Adipose tissue (tissue), 3 donors: ENCODE measurements at regions not wholly inside any gene's neighbourhood (a gene's known extent, or its start where the extent isn't known, plus 50 kb on each side); places are given as distances from the start of the nearest gene placed in this dataset.
"Not testable (repeated sequence)": the region's sequence is repeated elsewhere in the genome, so short reads cannot be mapped to it uniquely, and the experiment has no call there.

Experiments
- H3K27ac ChIP-seq: one replicate; pipeline ENCODE4 v1.5.1; 2013; ENCODE audit warnings: low read depth, low read length
- WGBS, 3 donors: extraction: QIAGEN DNeasy Blood & Tissue Kit; methylation state at CpG; one replicate each; pipeline ENCODE4 v1.1.7; 2013; 5-methylcytosine and 5-hydroxymethylcytosine counted together
- donor health status: healthy with polysubstance abuse.
- donor health status: Bipolar disorder and iron deficiency.
- donor health status: healthy.

DNA sequence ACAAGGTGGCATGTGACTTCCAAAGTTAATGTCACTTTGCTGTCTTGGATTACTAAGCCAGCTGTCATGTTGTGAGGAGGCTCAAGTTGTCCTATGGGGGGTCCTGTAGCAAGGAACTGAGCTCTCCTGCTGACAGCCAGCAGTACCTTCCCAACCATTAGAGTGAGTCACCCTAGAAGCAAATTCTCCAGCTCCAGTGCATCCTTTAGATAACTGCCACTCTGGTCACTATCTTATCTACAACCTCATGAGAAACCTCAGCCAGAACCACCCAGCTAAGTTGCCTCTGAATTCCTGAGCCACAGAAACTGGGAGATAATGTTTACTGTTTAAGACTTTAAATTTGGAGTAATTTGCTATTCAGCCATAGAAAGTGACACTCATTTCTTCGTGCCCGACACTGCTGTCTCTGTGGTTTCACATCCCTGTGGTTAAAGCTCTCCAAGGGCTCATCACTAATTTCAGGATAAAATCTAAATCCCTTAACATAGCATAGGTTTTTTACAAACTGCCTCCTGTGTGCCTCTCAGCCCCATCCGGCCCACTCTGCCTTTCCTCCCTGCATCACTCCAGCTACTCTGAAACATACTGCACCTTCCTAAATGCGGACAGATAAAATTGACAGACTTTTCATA, 83.5 kb downstream of the PRR15 start:
- no peak overlapping the region for H3K27ac ChIP-seq
- 74 to 85% (median 82%) methylated on average over 4 of the region's 4 CpGs for whole genome bisulfite sequencing, 3 donors

DNA sequence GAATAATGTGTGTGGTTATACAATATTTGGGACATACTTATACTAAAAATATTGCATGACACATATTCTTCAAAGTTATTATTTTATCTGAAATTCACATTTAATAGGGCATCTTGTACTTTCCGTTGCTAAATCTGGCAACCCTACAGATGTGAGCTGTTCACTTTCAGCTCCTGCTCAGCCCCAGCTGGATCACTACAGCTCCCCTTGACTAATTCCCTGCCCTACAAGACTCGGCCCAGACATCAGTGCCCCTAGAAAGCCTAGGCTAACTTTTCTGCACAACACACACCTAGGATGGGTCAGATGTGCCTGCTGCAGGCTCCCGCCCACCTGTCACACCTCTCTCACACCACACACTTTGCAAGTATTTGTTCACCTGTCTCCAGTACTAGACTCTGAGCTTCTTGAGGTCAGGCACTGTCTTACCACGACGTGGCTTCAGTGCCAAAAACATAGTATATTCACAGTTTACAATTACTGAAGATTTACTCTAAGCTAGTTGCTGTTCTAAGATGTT, 84.1 kb downstream of the PRR15 start:
- WGBS, 3 donors, result 84 to 87% (median 87%) methylated on average over 5 of the region's 5 CpGs
- not testable (repeated sequence) for H3K27ac ChIP-seq

DNA sequence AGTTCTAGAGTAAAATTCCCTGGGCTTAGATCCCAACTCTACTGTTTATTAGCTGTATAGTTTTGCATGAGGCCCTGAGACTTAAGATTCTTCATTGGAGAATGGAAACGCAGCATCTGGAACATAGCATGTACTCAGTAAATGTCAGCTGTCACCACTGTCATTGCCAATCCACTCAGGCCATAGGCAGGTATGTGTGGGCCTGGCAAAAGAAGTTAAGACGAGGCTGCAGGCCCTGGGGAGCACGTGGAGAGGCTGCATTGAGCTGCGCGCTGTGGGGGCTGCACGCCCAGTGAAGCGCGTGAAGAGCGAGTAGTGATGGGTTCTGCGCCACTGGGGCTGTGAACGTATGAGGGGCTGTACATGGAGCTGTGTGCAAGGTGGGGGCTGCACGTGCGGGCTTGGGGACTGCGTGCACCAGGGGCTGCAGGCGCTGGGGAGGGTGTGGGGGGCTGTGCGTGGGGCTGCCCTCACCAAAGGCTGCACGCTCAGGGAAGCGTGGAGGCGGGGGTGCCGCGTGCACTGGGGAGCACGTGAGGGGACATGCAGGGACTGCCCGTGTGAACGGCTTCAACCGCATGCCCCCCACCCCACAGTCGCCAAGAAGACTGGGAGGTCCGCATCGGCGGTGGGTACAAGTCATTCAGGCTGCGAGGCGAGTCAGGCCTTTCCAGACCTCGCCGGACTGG, 85.5 kb downstream of the PRR15 start:
- no peak overlapping the region for H3K27ac ChIP-seq
- 97 to 98% (median 97%) methylated on average over 31 to 33 of the region's 33 CpGs for WGBS, 3 donors

DNA sequence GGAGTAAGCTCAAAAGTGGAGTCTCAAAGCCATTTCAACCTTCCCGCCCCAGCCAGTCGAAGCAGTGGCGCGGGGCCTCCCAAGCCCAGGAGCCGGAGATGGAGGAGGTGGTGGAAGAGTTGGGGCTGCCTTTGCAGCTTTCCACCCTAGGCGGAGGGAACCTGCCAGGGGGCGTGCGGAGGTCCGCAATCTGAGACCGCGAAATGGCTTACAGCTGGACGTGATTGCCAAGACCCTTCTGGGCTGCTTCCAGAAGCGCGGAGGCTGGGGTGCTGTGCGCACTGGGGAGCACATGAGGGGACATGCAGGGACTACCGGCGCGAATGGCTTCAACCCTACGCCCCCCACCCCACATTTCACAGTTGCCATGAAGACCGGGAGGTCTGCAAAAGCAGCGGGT, 86.2 kb downstream of the PRR15 start:
- no peak overlapping the region for H3K27ac ChIP-seq
- 97 to 98% (median 97%) methylated on average over 21 of the region's 21 CpGs for WGBS, 3 donors

DNA sequence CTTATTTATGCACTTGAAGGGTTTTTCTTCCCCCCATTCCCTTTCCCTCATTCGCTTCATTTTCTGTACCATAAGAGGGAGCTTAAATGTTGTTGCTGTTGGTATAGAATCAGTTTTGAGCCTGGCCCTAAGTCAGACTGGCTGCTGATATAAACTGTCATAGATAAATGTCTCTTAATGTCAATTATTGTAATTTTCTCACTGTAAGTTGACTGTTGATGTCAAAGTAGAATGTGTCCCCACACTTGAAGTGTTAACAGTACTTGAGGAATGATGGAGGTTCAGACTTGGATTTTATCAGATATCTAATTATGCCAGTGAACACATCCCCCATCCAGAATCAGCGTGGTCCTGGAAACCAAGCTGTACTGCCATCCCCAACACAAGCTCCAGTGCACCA, 87.8 kb downstream of the PRR15 start:
- 92 to 100% (median 97%) methylated on average over 2 of the region's 2 CpGs for WGBS, 3 donors
- H3K27ac ChIP-seq, result no peak overlapping the region

DNA sequence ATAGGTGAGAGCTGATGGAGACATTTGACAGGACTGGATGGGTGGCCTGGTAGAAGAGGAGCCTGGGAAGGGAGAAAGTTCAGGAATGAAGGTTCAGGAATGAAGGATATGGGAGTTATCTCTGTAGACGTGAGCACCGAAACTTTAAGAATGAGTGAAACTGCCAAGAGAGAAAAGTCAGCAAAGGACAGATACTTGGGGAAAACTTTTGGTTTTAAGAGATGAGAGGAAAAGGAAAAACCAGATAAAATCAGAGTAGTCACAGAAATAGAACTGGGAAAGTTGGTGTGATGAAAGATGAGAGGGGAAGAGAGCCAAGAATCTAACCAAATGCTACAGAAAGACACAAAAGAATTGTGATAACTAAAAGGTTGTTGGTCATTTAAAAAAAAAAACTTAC, 88.9 kb downstream of the PRR15 start:
- WGBS, 3 donors, result 62 to 80% (median 72%) methylated on average over 2 of the region's 2 CpGs
- no peak overlapping the region for H3K27ac ChIP-seq

DNA sequence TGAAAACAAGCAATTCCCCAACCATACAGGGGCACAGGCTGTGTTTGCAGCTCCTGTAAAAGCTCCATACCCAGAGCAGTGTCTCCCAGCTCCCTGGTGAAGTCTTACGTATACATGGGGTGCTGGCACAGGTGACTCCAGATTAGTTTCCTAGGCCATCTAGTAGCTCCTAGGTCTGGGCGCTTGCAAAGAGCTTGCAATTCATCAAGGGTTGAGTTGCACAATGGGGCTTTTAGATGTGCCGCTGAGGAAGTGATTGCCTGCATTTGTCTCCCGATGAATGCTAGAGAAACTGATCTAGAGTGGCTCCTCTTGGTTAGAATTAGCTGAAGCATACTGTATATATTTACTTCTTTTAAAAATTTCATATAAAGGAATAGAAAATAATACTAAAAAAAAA, 90.7 kb downstream of the PRR15 start:
- H3K27ac ChIP-seq, result not testable (repeated sequence)
- 66 to 78% (median 74%) methylated on average over 4 of the region's 4 CpGs for WGBS, 3 donors

DNA sequence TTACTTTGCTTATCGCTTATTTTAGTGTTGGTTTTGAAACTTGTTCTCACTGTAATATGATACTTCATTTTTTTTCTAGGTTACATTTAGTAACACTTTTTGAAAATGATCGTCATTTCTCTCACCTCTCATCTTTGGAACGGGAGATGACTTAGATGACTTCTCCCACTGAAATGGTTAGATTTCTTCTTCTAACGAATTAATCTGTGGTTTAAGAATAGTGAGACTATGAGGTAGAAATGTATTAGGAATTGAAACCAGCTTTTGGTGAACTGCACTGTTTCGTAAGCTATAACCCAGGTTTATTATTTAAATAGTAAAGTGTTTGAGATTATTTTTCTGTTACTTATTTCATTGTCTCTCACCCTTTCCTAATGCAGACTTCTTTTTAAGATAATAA, 93.7 kb downstream of the PRR15 start:
- no peak overlapping the region for H3K27ac ChIP-seq
- 79 to 88% (median 85%) methylated on average over 5 of the region's 5 CpGs for WGBS, 3 donors

DNA sequence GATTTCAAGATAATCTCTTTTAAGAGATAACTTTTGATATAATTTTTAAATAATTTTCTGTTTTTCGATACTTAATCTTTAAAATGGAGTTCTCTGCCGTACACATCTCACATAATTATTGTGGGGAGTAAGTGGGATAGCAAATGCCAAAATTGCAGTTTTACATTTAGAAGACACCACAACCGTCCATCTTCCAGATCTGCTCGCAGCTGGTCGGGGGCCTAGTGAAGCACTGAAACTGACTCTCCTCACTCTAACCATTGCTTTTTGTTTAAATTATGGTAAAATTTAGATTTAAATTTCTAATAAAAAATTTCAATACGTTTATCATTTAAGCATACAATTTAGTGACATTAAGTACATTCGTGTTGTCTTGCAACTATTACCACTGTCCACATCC, 94.2 kb downstream of the PRR15 start:
- 85 to 91% (median 89%) methylated on average over 7 of the region's 7 CpGs for WGBS, 3 donors
- no peak overlapping the region for H3K27ac ChIP-seq

DNA sequence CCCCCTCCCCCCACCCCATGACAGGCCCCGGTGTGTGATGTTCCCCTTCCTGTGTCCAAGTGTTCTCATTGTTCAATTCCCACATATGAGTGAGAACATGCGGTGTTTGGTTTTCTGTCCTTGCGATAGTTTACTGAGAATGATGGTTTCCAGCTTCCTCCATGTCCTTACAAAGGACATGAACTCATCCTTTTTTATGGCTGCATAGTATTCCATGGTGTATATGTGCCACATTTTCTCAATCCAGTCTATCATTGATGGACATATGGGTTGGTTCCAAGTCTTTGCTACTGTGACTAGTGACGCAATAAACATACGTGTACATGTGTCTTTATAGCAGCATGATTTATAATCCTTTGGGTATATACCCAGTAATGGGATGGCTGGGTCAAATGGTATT, 95.6 kb downstream of the PRR15 start:
- 93 to 97% (median 95%) methylated on average over 4 to 5 of the region's 5 CpGs for WGBS, 3 donors
- H3K27ac ChIP-seq, result not testable (repeated sequence)

DNA sequence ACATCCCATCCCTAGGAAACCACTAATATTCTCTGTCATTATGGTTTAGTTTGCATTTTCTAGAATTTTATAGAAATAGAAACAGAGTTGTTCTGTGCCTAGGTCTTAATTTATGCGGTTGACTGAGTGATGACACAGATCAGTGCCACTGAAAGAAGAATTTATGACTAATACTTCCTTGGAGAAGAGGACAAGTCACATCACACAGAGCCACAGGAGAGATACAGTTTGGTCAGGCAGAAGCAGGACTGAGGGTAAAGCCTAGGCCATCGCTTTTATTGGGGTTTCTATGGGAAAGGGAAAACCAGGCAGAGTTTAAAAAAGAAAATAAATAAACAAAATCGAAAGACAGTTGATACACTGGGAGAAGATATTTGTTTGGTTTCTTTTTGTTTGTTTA, 99.3 kb downstream of the PRR15 start:
- not testable (repeated sequence) for H3K27ac ChIP-seq
- 87 to 95% (median 90%) methylated on average over 3 of the region's 3 CpGs for WGBS, 3 donors

DNA sequence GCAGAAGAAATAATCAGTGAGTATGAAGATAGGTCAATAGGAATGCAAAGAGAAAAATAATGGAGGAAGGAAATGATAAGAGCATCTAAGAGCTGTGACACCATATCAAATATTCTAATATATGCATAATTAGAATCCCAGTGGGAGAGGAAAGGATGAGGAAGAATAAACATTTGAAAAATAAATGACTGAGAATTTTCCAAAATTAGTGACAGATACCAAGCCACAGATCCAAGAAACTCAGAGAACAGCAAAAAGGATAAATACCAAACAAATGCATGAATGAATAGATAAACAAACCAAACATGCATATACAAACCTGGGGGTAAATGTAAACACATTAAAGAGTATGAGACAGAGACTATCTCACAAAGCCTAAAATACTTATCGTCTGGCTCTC, 101.4 kb downstream of the PRR15 start:
- not testable (repeated sequence) for H3K27ac ChIP-seq
- WGBS, 3 donors, result 87 to 96% (median 93%) methylated on average over 1 of the region's 1 CpG

DNA sequence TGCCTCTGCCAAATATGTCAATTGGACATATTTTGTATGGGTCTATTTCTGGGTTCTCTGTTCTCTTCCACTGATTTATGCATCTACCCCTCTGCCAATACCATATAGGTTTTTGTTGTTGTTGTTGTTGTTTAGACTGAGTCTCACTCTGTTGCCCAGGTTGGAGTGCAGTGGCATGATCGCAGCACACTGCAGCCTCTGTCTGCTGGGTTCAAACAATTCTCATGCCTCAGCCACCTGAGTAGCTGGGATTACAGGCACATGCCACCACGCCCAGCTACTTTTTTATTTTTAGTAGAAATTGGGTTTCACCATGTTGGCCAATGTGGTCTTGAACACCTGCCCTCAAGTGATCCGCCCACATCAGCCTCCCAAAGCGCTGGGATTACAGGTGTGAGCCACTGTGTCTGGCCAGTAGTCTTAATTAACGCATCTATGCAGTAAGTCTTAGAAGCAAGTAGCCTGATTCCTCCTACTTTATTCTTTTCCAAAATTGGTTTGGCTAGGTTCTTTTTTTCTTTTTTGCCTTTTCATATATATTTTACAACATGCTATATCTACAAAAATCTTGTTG, 103.5 kb downstream of the PRR15 start:
- H3K27ac ChIP-seq, result not testable (repeated sequence)
- 93 to 97% (median 95%) methylated on average over 3 to 5 of the region's 5 CpGs for WGBS, 3 donors

DNA sequence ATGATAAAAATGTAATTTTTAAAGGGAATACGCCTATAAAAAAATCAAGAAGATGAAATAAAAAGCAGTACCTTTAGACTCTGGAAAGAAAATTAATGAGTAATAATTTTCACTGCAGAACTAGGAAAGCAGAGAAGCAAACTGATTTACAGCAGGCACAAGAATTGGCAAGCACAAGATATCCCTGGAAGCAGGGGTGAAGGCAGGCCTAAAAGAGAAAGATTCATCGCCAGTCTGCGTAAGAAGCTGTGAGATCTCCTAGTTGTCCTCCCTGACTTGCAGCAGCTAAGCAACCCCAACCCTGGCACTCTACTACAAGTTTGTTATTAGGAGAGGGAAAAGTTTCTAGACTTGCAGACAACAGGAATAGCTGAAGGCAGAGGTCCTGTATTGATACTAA, 107.7 kb downstream of the PRR15 start:
- not testable (repeated sequence) for H3K27ac ChIP-seq
- 72 to 81% (median 78%) methylated on average over 3 of the region's 3 CpGs for WGBS, 3 donors

DNA sequence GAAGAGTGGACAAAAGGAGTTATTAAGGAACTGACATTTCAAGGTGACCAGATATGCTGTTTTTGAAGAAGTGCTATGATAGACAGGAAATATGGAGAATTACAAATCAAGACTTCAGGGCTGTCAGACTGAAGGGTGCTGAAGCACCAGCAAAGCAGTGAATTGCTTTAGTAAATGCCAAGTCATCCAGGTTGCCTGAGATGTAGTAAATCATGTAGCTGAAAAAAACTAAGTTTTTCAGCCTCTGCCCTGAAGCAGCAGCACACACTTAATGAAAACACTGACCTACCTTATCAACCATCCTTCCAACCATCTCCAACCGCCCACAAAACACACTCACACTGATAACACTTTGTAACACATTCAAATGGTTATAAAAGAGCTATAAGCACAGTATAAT, 110.0 kb downstream of the PRR15 start:
- not testable (repeated sequence) for H3K27ac ChIP-seq
- 33 to 82% (median 60%) methylated on average over 1 of the region's 1 CpG for WGBS, 3 donors

DNA sequence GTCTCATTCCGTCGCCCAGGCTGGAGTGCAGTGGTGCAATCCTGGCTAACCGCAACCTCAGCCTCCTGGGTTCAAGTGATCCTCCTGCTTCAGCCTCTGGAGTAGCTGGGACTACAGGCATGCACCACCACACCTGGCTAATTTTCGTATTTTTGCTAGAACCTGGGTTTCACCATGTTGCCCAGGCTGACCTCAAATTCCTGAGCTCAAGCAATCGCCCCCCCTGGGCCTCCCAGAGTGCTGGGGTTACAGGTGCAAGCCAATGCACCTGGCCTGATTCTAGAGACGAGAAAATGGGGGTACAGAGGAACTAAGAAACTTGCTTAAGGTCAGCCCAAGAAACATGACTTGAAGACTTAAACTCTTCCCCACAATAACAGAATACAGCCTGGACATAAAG, 111.0 kb downstream of the PRR15 start:
- 83 to 97% (median 88%) methylated on average over 3 to 6 of the region's 6 CpGs for WGBS, 3 donors

DNA sequence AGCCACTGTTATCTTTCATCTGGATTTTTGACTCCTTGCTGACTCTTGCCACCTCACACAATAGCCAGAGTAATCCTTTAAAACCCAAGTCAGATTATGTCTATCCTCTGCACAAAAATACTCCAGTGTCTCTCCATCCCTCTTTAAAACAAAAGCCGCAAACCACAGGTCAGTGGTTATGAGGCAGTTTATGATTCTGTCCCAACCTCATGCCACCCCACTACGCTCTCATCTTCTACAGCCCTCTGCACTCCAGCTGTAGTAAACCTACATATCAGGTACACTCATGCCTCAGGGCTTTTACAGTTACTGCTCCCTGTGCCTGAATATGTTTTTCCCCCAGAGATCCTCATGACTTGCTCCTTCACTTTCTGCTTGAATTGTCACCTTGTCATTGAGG, 113.6 kb downstream of the PRR15 start:
- WGBS, 3 donors, result 96 to 97% (median 97%) methylated on average over 2 of the region's 2 CpGs
- H3K27ac ChIP-seq, result not testable (repeated sequence)

More for the DNA sequence above, 111.0 kb downstream of the PRR15 start:
- H3K27ac ChIP-seq, result not testable (repeated sequence)

DNA sequence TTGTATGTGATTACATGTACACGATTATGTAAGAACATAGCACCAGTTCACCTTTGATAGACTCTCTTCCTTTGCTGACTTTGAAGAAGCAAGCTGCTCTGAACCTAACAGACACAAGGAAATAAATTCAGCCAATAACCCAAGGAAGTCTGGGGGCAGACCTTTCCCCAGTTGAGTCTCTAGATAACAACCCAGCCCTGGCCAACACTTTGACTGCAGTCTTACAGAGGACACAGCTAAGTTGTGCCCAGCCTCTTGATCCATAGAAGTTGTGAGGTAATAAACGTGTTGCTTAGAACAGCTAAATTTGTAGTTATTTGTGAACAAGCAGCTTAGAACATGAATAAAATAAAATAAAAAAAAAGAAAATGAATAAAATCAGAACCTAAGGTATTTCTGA, 116.3 kb downstream of the PRR15 start:
- H3K27ac ChIP-seq, result not testable (repeated sequence)
- 44 to 93% (median 83%) methylated on average over 1 to 2 of the region's 2 CpGs for WGBS, 3 donors

DNA sequence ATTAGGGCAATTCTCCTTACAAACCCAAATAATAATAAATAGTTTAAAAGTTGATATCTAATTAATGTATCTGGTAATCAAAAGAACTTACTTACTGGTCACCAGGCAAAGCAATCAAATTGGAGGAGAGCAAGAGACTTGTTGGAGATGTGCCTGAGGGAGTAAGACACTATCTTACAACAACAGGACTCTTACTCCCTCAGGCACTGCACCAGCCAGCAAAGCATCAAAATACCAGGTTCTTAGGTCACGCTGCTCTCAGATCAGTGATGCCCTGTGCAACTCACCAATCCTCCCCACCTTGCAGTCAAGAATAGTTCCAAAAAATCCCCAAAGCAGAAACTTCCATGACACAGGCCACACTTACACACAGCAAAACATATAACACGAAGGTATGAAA, 117.0 kb downstream of the PRR15 start:
- not testable (repeated sequence) for H3K27ac ChIP-seq
- 79 to 90% (median 86%) methylated on average over 2 of the region's 2 CpGs for WGBS, 3 donors
